Testis (tissue), 2 donors: ENCODE measurements at regions not wholly inside any gene's neighbourhood (a gene's known extent, or its start where the extent isn't known, plus 50 kb on each side); places are given as distances from the start of the nearest gene placed in this dataset.

Experiments used
- POLR2A ChIP-seq: fragments of 450-650 bp; IDR thresholded peaks from one replicate; pipeline ENCODE4 v1.6.1; 2017; ENCODE audit warnings: antibody characterized with exemption, mild to moderate bottlenecking, moderate library complexity
- TF ChIP-seq, protein P1 (sequence below), 3 experiments: fragments of 450-650 bp in 2 of 3; fragments of 200-600 bp in 1 of 3; sonication (generic) in 1 of 3; IDR thresholded peaks; one replicate each; pipeline ENCODE4 v1.5.1; 2016 to 2019; ENCODE audit warnings: antibody characterized with exemption in 3 of 3, mild to moderate bottlenecking in 2 of 3, moderate library complexity in 1 of 3

DNA sequence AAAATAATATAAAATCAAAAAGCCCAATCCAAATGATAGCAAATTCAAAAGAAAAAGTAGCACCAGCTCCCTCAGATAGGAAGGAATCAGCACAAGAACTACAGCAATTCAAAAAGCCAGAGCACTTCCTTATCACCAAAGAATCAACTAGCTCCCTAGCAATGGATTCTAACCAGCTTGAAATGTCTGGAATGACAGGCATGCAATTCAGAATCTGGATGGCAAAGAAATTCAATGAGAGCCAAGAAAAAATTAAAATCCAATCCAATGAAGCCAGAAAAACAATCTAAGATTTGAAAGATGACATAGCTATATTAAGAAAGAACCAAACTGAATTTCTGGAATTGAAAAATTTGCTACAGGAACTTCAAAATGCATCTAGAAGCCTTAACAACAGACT, 1334.4 kb upstream of the ALCAM start:
- no peak for TF ChIP-seq POLR2A
- TF ChIP-seq, protein P1, sequence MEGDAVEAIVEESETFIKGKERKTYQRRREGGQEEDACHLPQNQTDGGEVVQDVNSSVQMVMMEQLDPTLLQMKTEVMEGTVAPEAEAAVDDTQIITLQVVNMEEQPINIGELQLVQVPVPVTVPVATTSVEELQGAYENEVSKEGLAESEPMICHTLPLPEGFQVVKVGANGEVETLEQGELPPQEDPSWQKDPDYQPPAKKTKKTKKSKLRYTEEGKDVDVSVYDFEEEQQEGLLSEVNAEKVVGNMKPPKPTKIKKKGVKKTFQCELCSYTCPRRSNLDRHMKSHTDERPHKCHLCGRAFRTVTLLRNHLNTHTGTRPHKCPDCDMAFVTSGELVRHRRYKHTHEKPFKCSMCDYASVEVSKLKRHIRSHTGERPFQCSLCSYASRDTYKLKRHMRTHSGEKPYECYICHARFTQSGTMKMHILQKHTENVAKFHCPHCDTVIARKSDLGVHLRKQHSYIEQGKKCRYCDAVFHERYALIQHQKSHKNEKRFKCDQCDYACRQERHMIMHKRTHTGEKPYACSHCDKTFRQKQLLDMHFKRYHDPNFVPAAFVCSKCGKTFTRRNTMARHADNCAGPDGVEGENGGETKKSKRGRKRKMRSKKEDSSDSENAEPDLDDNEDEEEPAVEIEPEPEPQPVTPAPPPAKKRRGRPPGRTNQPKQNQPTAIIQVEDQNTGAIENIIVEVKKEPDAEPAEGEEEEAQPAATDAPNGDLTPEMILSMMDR (IDR thresholded peaks at IDR 0.05), result no peak
